Body of pancreas (tissue), 4 donors: ENCODE measurements at regions not wholly inside any gene's neighbourhood (a gene's known extent, or its start where the extent isn't known, plus 50 kb on each side); places are given as distances from the start of the nearest gene placed in this dataset.
A peak's percentile ranks its signal among the peaks of the same experiment; 100 is the strongest.

ENCODE experiments used
- ATAC-seq: fragments of 150-250 bp; one replicate; pipeline ENCODE4 v1.9.1; 2016
- DNase-seq, 4 donors: peaks; one replicate each; pipeline ENCODE4 v3.0.0-alpha.2; 2019
- H3K27ac ChIP-seq, 4 donors: fragments of 200-600 bp; sonication (generic); 1 replicate in 3 of 4; 2 replicates in 1 of 4; pipeline versions ENCODE4 v1.5.1 to v1.6.1; 2016 to 2019; ENCODE audit warnings: mild to moderate bottlenecking in 1 of 4, mixed read lengths in 1 of 4, moderate library complexity in 1 of 4
- H3K27me3 ChIP-seq, 2 donors: fragments of 200-600 bp; sonication (generic); one replicate each; pipeline ENCODE4 v1.6.0; 2016; ENCODE audit warnings: mild to moderate bottlenecking in 1 of 2
- H3K36me3 ChIP-seq, 2 donors: fragments of 200-600 bp; sonication (generic); replicated peaks in 1 of 2; 2 replicates each; pipeline ENCODE4 v1.5.1; 2016; ENCODE audit warnings: low read depth in 2 of 2; ENCODE audit not compliant: insufficient read depth in 1 of 2
- H3K4me1 ChIP-seq: fragments of 200-600 bp; sonication (generic); one replicate; pipeline ENCODE4 v1.6.0; 2016
- H3K4me3 ChIP-seq, 2 donors: fragments of 200-600 bp; sonication (generic); 1 replicate in 1 of 2; 2 replicates in 1 of 2; pipeline ENCODE4 v1.5.1; 2016 to 2019
- H3K9me3 ChIP-seq, 3 donors: fragments of 200-600 bp; sonication (generic); 1 replicate in 2 of 3; 2 replicates in 1 of 3; pipeline ENCODE4 v1.5.1; 2016
- POLR2A ChIP-seq, 3 donors: fragments of 450-650 bp; IDR thresholded peaks; one replicate each; pipeline ENCODE4 v1.6.1; 2016; ENCODE audit warnings: antibody characterized with exemption in 3 of 3, mild to moderate bottlenecking in 2 of 3
- WGBS, 2 donors: methylation state at CpG; one replicate each; pipeline ENCODE4 v1.1.5; 2017; 5-methylcytosine and 5-hydroxymethylcytosine counted together
- intact Hi-C: fragments of 100-400 bp; cut with DNase I; formaldehyde crosslinking; loops from one replicate; pipeline ENCODE4 v1.15.1; 2023
- TF ChIP-seq, protein P1 (sequence below), 7 experiments: fragments of 450-650 bp in 4 of 7; fragments of 200-600 bp in 3 of 7; sonication (generic) in 3 of 7; IDR thresholded peaks; one replicate each; pipeline ENCODE4 v1.5.1; 2016 to 2019; ENCODE audit warnings: antibody characterized with exemption in 7 of 7

DNA sequence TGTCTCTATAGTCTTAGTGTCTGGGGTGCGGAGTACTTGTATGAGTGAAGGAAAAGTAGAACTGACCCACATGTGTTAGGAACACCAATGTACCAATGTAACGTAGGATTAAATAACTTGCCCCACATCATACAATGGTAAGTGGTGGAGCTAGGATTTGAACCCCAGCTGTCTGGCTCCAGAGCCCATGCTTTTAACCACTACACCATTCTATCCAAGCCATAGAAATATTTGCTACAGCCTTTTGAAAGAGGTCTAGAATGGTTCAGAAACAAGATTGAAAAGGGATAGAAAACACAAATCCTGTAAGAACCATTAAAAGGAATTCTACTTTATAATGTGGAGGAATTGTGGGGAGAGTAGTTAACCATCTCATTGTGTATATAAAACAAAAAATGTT lies 169.9 kb upstream of the ATP6AP2 start:
- Histone ChIP-seq H3K27me3 (no peaks in the 10 kb centered on the region), H3K27ac (no peak overlapping the region), H3K36me3 (no peaks in the 10 kb centered on the region), H3K4me1 (no peaks in the 10 kb centered on the region), H3K9me3 (no peaks in the 10 kb centered on the region), H3K4me3 (no peak overlapping the region)
- DNase-seq, result no peak
- ATAC-seq, result no peak
- 89 to 100% methylated on average over 2 of the region's 2 CpGs for WGBS, 2 donors
- intact Hi-C loops, result no loop called here
- TF ChIP-seq, protein P1, sequence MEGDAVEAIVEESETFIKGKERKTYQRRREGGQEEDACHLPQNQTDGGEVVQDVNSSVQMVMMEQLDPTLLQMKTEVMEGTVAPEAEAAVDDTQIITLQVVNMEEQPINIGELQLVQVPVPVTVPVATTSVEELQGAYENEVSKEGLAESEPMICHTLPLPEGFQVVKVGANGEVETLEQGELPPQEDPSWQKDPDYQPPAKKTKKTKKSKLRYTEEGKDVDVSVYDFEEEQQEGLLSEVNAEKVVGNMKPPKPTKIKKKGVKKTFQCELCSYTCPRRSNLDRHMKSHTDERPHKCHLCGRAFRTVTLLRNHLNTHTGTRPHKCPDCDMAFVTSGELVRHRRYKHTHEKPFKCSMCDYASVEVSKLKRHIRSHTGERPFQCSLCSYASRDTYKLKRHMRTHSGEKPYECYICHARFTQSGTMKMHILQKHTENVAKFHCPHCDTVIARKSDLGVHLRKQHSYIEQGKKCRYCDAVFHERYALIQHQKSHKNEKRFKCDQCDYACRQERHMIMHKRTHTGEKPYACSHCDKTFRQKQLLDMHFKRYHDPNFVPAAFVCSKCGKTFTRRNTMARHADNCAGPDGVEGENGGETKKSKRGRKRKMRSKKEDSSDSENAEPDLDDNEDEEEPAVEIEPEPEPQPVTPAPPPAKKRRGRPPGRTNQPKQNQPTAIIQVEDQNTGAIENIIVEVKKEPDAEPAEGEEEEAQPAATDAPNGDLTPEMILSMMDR (IDR thresholded peaks at IDR 0.05), result no peak
- no peak for TF ChIP-seq POLR2A (IDR thresholded peaks at IDR 0.05)

DNA sequence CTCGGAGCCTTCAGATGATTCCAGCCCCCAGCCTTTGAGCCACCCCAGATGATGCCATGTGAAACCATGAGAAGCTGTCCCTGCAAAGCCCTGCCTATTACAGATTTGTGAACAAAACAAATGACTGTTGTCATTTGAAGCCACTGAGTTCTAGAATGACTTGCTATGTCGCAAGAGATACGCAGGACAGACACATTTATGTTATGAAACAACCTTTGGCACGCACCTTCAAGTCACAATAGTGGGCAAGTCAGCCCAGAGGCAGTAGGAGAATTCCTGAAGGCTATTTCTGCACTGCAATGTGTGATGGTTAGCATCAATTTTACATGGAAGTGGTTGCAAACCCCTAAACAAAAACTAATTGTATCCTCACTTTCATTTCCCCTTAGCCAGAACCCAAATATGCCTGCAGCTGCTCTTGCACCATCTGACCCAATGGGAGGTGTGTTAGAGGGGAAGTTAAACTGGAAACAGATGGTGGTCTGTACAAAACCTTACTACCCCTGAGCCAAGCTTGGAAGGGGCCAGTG lies 174.4 kb upstream of the ATP6AP2 start:
- DNase-seq (no peak), ATAC-seq (no peak)
- peaks cover 9% of the 10 kb centered on the region for H3K4me1 ChIP-seq
- no peaks in the 10 kb centered on the region for H3K27me3 ChIP-seq
- no peak overlapping the region for H3K27ac ChIP-seq
- intact Hi-C loops, result no loop called here
- H3K9me3 ChIP-seq, result no peaks in the 10 kb centered on the region
- no peaks in the 10 kb centered on the region for H3K36me3 ChIP-seq
- TF ChIP-seq, protein P1 (IDR thresholded peaks at IDR 0.05), result no peak
- TF ChIP-seq POLR2A (IDR thresholded peaks at IDR 0.05), result no peak
- 0 to 41% methylated on average over 1 to 3 of the region's 4 CpGs for WGBS, 2 donors
- no peak overlapping the region for H3K4me3 ChIP-seq

DNA sequence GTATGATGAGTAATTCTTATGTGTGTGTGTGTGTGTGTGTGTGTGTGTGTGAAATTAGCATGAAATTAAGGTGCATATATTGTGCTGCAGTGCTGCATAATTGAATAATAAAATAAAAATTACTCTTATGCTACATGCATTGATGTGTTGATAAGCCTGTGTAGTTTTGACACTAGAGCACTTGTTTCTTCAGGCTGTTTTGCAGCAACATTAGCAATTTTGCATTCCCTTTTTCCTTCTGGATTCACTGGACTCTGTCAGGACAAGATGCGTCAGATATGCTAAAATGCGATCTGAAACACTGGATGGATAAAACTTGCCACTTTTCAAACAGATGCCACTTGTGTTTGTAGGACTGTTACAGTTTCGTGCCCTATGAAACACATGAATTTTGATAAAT lies 175.4 kb upstream of the ATP6AP2 start:
- intact Hi-C loops, result no loop called here
- Histone ChIP-seq H3K4me3 (no peak overlapping the region), H3K27me3 (no peaks in the 10 kb centered on the region), H3K36me3 (no peaks in the 10 kb centered on the region), H3K4me1 (peaks cover 9% of the 10 kb centered on the region), H3K27ac (no peak overlapping the region), H3K9me3 (no peaks in the 10 kb centered on the region)
- DNase-seq (no peak), ATAC-seq (no peak)
- 90 to 94% methylated on average over 3 of the region's 3 CpGs for whole genome bisulfite sequencing, 2 donors
- TF ChIP-seq, protein P1 (IDR thresholded peaks at IDR 0.05), result no peak
- no peak for TF ChIP-seq POLR2A (IDR thresholded peaks at IDR 0.05)

DNA sequence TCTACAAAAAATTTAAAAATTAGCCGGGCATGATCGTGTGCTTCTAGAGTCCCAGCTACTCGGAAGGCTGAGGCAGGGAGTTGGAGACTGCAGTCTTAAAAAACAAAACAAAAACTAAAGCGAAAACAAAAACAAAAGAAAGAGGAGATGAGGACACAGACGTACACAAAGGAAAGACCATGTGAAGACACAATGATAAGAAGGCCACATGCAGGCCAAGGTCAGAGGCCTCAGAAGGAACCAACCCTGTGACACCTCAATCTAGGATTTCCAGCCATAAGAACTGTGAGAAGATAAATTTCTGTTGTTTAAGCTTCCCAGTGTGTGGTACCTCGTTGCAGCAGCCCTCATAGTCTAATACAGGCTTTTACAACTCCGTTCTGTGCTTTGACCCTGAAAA lies 177.0 kb upstream of the ATP6AP2 start:
- TF ChIP-seq POLR2A (IDR thresholded peaks at IDR 0.05), result no peak
- TF ChIP-seq, protein P1 (IDR thresholded peaks at IDR 0.05), result no peak
- Histone ChIP-seq H3K27ac (no peak overlapping the region), H3K4me1 (peaks cover 9% of the 10 kb centered on the region), H3K9me3 (no peaks in the 10 kb centered on the region), H3K27me3 (no peaks in the 10 kb centered on the region), H3K4me3 (no peak overlapping the region), H3K36me3 (no peaks in the 10 kb centered on the region)
- ATAC-seq (no peak), DNase-seq (no peak)
- 82 to 87% methylated on average over 7 of the region's 7 CpGs for WGBS, 2 donors
- intact Hi-C loops, result no loop called here

DNA sequence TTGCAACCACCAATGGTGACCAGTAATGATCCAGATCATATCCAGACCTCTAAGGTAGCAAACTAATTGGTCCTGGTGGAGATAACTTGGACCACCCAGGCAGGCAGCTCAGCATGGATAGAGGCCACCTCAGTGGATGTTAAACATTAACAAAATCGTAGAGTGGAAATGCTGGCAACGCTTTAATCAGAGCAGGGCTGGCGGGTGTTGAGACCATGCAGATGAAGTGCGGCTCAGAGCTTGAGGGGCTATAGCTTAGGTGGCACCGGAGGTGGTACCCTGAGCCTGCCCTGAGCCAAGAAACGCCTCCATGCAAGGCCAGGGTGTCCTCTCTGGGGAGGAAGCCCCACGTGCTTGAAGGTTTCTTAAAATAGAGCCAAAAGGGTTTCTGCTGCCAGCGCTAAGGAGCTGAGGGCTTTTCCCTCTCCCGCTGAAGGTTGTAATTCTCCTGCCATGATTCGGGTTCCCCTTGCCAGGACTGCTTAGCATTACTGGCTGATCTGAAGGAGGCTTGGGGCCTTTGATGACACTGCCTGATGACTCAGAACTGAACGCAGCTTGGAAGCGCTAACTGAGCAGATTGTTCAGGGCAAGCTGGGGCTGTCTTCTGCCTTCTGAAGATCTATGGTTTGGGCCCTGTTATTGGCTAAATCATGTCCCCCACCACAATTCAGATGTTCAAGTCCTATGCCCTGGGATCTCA lies 177.8 kb upstream of the ATP6AP2 start:
- DNase-seq, result peak in 3 of 4 donors; percentile 17 to 33 (median 28)
- 13 to 35% methylated on average over 3 to 8 of the region's 12 CpGs for WGBS, 2 donors
- Histone ChIP-seq H3K4me3 (no peak overlapping the region), H3K27me3 (no peaks in the 10 kb centered on the region), H3K36me3 (no peaks in the 10 kb centered on the region), H3K9me3 (no peaks in the 10 kb centered on the region), H3K4me1 (peaks cover 9% of the 10 kb centered on the region), H3K27ac (peak overlapping the region in 2 of 4 donors; percentile 2 to 7)
- ATAC-seq, result peak; percentile 68
- intact Hi-C loops, result no loop called here
- TF ChIP-seq, protein P1 (IDR thresholded peaks at IDR 0.05), result no peak
- peak in 1 of 3 donors; percentile 14 for TF ChIP-seq POLR2A (IDR thresholded peaks at IDR 0.05)
